ENCODE measurements at regions not wholly inside any gene's neighbourhood (a gene's known extent, or its start where the extent isn't known, plus 50 kb on each side); places are given as distances from the start of the nearest gene placed in this dataset.

DNA sequence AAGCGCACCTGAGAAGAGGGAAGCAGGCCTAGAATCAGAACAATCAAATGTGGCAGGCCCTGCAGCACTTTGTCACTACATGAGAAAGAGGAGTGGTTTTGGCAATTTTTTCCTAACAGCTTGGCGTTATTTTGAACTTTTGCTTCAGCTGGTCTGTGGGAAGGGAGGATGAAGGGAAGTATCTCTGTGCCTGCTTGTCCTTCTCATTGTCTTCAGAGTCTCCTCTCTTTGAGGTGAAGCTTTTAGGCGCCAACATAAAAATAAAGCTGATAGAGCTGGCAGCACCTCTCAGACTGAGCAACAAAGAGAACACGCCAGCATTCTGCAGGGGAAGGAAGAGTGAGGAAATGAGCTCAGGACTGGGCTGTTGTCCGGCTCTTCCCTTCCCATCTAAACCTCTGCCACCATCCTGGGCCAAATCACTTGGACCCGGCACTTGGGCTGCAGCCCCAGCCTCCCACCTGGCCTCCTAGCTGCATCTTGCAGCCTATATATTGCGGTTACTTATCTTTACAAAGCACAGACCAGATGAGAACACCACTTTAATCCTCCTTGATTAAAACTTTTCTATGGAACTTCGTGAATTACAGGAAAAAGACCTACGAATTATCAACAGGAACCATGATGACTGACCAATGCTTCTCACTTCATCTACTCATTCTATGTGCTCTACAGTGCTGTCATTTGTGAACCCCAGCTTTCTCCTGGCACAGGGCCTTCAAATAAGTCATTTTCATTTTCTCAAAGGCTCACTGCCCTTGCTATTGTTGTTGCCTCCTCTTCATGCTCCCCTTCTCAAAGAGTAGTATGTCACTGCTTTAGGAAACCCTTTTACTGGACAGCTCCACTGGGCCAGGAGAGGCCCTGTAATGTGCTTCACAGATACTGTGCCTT, 476.4 kb upstream of the HS3ST1 start:
- Histone ChIP-seq H3K27me3 (ENCODE audit: insufficient read depth) (no peaks in the 10 kb centered on the region), H3K4me2 (no peak overlapping the region), H3K79me2 (ENCODE audit: insufficient read depth) (no peaks in the 10 kb centered on the region), H3K9ac (no peak overlapping the region), H3K27ac (ENCODE audit: low read depth in 2 of 2, low read length in 1 of 2) (no peak overlapping the region), H3F3A (replicated peaks; ENCODE audit: insufficient read depth) (no peaks in the 10 kb centered on the region), H4K20me1 (ENCODE audit: insufficient read depth) (no peaks in the 10 kb centered on the region), H3K9me3 (no peaks in the 10 kb centered on the region), H3K4me3 (ENCODE audit: low read depth in 2 of 2, low read length in 1 of 2) (no peak overlapping the region), H3K4me1 (ENCODE audit: control insufficient read depth in 1 of 2, insufficient read depth in 2 of 2, low read depth in 1 of 2, low read length in 1 of 2) (no peaks in the 10 kb centered on the region), H3K36me3 (replicated peaks in 1 of 2; ENCODE audit: control insufficient read depth in 1 of 2, insufficient read depth in 2 of 2, low read length in 1 of 2) (no peaks in the 10 kb centered on the region), H2AFZ (ENCODE audit: low read depth) (no peak overlapping the region), H3K9me2 (no peaks in the 10 kb centered on the region)
- CTCF ChIA-PET, result interaction anchor here (1.1 kb wide), 1 partner anchor 10 kb away, joined by 3 read pairs; no protein-coding TSS in a partner anchor
- TF ChIP-seq, protein P1, sequence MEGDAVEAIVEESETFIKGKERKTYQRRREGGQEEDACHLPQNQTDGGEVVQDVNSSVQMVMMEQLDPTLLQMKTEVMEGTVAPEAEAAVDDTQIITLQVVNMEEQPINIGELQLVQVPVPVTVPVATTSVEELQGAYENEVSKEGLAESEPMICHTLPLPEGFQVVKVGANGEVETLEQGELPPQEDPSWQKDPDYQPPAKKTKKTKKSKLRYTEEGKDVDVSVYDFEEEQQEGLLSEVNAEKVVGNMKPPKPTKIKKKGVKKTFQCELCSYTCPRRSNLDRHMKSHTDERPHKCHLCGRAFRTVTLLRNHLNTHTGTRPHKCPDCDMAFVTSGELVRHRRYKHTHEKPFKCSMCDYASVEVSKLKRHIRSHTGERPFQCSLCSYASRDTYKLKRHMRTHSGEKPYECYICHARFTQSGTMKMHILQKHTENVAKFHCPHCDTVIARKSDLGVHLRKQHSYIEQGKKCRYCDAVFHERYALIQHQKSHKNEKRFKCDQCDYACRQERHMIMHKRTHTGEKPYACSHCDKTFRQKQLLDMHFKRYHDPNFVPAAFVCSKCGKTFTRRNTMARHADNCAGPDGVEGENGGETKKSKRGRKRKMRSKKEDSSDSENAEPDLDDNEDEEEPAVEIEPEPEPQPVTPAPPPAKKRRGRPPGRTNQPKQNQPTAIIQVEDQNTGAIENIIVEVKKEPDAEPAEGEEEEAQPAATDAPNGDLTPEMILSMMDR (IDR thresholded peaks at IDR 0.05), result no peak
- TF ChIP-seq RAD21 (IDR thresholded peaks at IDR 0.05; ENCODE audit: low read length), result no peak
- no peak for TF ChIP-seq RFX5 (IDR thresholded peaks at IDR 0.05; ENCODE audit: low read length)
- TF ChIP-seq TCF12 (IDR thresholded peaks at IDR 0.05), result no peak
- TF ChIP-seq JUND (IDR thresholded peaks at IDR 0.05), result no peak
- TF ChIP-seq POLR2AphosphoS5 (IDR thresholded peaks at IDR 0.05; ENCODE audit: low read depth, low read length), result no peak
- TF ChIP-seq ELF1 (IDR thresholded peaks at IDR 0.05), result no peak
- TF ChIP-seq NRF1 (IDR thresholded peaks at IDR 0.05; ENCODE audit: low read depth, low read length), result no peak
- no peak for TF ChIP-seq YY1 (IDR thresholded peaks at IDR 0.05; ENCODE audit: low read depth)
- TF ChIP-seq FOXM1 (IDR thresholded peaks at IDR 0.05; ENCODE audit: low read depth), result no peak
- TF ChIP-seq EP300 (IDR thresholded peaks at IDR 0.05; ENCODE audit: borderline replicate concordance in 1 of 2, low read depth in 1 of 2, low read length in 1 of 2), result no peak
- no peak for TF ChIP-seq FOSL2 (IDR thresholded peaks at IDR 0.05; ENCODE audit: borderline replicate concordance, low read depth)
- WGBS (ENCODE audit: low lambda C conversion rate), result 11% methylated on average over 9 of the region's 9 CpGs
- POLR2A ChIA-PET, result no interaction called here
- DNase-seq, result no peak

DNA sequence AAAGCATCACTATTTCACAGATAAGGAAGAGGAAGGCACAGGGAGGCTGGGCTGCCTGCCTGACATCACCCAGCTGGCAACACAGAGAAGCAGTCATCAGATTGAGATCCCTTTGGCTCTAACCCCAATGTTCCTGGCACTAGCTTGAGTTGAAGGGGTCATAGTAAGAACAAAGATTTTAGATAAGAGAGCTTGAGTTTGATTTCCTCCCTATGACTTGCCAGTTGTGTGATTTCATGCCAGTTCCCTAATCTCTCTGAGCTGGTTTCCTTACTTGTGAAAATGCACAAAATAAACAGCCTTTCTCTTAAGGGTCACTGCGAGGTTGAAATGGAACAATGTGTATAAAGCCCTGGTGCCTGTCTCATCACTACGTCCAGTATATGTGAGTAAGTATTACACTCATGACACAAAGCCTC, 475.4 kb upstream of the HS3ST1 start:
- no peak overlapping the region for H3K27ac ChIP-seq (ENCODE audit: low read depth in 2 of 2, low read length in 1 of 2)
- no peaks in the 10 kb centered on the region for H3K9me2 ChIP-seq
- H4K20me1 ChIP-seq (ENCODE audit: insufficient read depth), result no peaks in the 10 kb centered on the region
- no peaks in the 10 kb centered on the region for H3F3A ChIP-seq (replicated peaks; ENCODE audit: insufficient read depth)
- no peaks in the 10 kb centered on the region for H3K79me2 ChIP-seq (ENCODE audit: insufficient read depth)
- ChIA-PET POLR2A (no interaction called here), CTCF (no interaction called here)
- 5% methylated on average over 2 of the region's 2 CpGs for WGBS (ENCODE audit: low lambda C conversion rate)
- H3K36me3 ChIP-seq (replicated peaks in 1 of 2; ENCODE audit: control insufficient read depth in 1 of 2, insufficient read depth in 2 of 2, low read length in 1 of 2), result no peaks in the 10 kb centered on the region
- no peak overlapping the region for H3K4me2 ChIP-seq
- no peak overlapping the region for H3K9ac ChIP-seq
- DNase-seq, result no peak
- no peaks in the 10 kb centered on the region for H3K9me3 ChIP-seq
- no peak overlapping the region for H2AFZ ChIP-seq (ENCODE audit: low read depth)
- H3K4me1 ChIP-seq (ENCODE audit: control insufficient read depth in 1 of 2, insufficient read depth in 2 of 2, low read depth in 1 of 2, low read length in 1 of 2), result no peaks in the 10 kb centered on the region
- no peak overlapping the region for H3K4me3 ChIP-seq (ENCODE audit: low read depth in 2 of 2, low read length in 1 of 2)
- H3K27me3 ChIP-seq (ENCODE audit: insufficient read depth), result no peaks in the 10 kb centered on the region
- no peak for TF ChIP-seq TEAD4 (IDR thresholded peaks at IDR 0.05; ENCODE audit: borderline replicate concordance, insufficient read depth)
- no peak for TF ChIP-seq POLR2AphosphoS5 (IDR thresholded peaks at IDR 0.05; ENCODE audit: low read depth, low read length)
- no peak for TF ChIP-seq RFX5 (IDR thresholded peaks at IDR 0.05; ENCODE audit: low read length)
- TF ChIP-seq FOXM1 (IDR thresholded peaks at IDR 0.05; ENCODE audit: low read depth), result no peak
- TF ChIP-seq NRF1 (IDR thresholded peaks at IDR 0.05; ENCODE audit: low read depth, low read length), result no peak
- TF ChIP-seq, protein P2, sequence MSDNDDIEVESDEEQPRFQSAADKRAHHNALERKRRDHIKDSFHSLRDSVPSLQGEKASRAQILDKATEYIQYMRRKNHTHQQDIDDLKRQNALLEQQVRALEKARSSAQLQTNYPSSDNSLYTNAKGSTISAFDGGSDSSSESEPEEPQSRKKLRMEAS (IDR thresholded peaks at IDR 0.05; ENCODE audit: low read depth), result no peak
- TF ChIP-seq, protein P3, sequence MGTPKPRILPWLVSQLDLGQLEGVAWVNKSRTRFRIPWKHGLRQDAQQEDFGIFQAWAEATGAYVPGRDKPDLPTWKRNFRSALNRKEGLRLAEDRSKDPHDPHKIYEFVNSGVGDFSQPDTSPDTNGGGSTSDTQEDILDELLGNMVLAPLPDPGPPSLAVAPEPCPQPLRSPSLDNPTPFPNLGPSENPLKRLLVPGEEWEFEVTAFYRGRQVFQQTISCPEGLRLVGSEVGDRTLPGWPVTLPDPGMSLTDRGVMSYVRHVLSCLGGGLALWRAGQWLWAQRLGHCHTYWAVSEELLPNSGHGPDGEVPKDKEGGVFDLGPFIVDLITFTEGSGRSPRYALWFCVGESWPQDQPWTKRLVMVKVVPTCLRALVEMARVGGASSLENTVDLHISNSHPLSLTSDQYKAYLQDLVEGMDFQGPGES (IDR thresholded peaks at IDR 0.05; ENCODE audit: low read depth, low read length), result no peak
- TF ChIP-seq FOSL2 (IDR thresholded peaks at IDR 0.05; ENCODE audit: borderline replicate concordance, low read depth), result no peak
- TF ChIP-seq, protein P4, sequence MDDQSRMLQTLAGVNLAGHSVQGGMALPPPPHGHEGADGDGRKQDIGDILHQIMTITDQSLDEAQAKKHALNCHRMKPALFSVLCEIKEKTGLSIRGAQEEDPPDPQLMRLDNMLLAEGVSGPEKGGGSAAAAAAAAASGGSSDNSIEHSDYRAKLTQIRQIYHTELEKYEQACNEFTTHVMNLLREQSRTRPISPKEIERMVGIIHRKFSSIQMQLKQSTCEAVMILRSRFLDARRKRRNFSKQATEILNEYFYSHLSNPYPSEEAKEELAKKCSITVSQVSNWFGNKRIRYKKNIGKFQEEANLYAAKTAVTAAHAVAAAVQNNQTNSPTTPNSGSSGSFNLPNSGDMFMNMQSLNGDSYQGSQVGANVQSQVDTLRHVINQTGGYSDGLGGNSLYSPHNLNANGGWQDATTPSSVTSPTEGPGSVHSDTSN (IDR thresholded peaks at IDR 0.05), result no peak
- TF ChIP-seq, protein P5, sequence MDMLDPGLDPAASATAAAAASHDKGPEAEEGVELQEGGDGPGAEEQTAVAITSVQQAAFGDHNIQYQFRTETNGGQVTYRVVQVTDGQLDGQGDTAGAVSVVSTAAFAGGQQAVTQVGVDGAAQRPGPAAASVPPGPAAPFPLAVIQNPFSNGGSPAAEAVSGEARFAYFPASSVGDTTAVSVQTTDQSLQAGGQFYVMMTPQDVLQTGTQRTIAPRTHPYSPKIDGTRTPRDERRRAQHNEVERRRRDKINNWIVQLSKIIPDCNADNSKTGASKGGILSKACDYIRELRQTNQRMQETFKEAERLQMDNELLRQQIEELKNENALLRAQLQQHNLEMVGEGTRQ (IDR thresholded peaks at IDR 0.05; ENCODE audit: borderline replicate concordance, low read depth, low read length), result no peak
- no peak for TF ChIP-seq TAF1 (IDR thresholded peaks at IDR 0.05; ENCODE audit: borderline replicate concordance, low read depth, low read length)
- no peak for TF ChIP-seq NFIC (IDR thresholded peaks at IDR 0.05; ENCODE audit: borderline replicate concordance)
- TF ChIP-seq, protein P6, sequence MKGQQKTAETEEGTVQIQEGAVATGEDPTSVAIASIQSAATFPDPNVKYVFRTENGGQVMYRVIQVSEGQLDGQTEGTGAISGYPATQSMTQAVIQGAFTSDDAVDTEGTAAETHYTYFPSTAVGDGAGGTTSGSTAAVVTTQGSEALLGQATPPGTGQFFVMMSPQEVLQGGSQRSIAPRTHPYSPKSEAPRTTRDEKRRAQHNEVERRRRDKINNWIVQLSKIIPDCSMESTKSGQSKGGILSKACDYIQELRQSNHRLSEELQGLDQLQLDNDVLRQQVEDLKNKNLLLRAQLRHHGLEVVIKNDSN (IDR thresholded peaks at IDR 0.05; ENCODE audit: borderline replicate concordance, low read depth), result no peak
